Trophoblast cell (in vitro differentiated cells and primary cell): ENCODE measurements at regions not wholly inside any gene's neighbourhood (a gene's known extent, or its start where the extent isn't known, plus 50 kb on each side); places are given as distances from the start of the nearest gene placed in this dataset.
"Not testable (repeated sequence)": the region's sequence is repeated elsewhere in the genome, so short reads cannot be mapped to it uniquely, and the experiment has no call there.

Source experiments
- DNase-seq, 2 donors: peaks; one replicate each; pipeline ENCODE4 v3.0.0-alpha.2; 2016
- H2AFZ ChIP-seq: 2 replicates; pipeline ENCODE4 v1.6.1; 2013; ENCODE audit warnings: low read length, moderate library complexity, mild to moderate bottlenecking; ENCODE audit not compliant: insufficient read depth, poor library complexity
- H2AK5ac ChIP-seq: 2 replicates; pipeline ENCODE4 v1.6.1; 2013; ENCODE audit warnings: mild to moderate bottlenecking, low read length
- H2BK120ac ChIP-seq: 2 replicates; pipeline ENCODE4 v1.6.1; 2013; ENCODE audit warnings: low read length, mild to moderate bottlenecking, moderate library complexity; ENCODE audit not compliant: insufficient read depth, poor library complexity
- H2BK12ac ChIP-seq: 2 replicates; pipeline ENCODE4 v1.6.1; 2013; ENCODE audit warnings: mild to moderate bottlenecking, low read length, moderate library complexity
- H2BK5ac ChIP-seq: 2 replicates; pipeline ENCODE4 v1.6.1; 2013; ENCODE audit warnings: low read length, low read depth, moderate library complexity, mild to moderate bottlenecking; ENCODE audit not compliant: poor library complexity
- H3K14ac ChIP-seq: 2 replicates; pipeline ENCODE4 v1.6.1; 2013; ENCODE audit warnings: mild to moderate bottlenecking, low read length
- H3K18ac ChIP-seq: 2 replicates; pipeline ENCODE4 v1.6.1; 2013; ENCODE audit warnings: mild to moderate bottlenecking, low read length
- H3K23ac ChIP-seq: 2 replicates; pipeline ENCODE4 v1.6.1; 2013; ENCODE audit warnings: low read length
- H3K27ac ChIP-seq: 2 replicates; pipeline ENCODE4 v1.5.1; 2013; ENCODE audit warnings: low read depth, mild to moderate bottlenecking, inconsistent platforms, low read length, moderate library complexity
- H3K27me3 ChIP-seq: 2 replicates; pipeline ENCODE4 v1.6.1; 2013; ENCODE audit warnings: inconsistent platforms, mild to moderate bottlenecking, low read length, moderate library complexity; ENCODE audit not compliant: insufficient read depth
- H3K36me3 ChIP-seq, 2 experiments: 1 replicate in 1 of 2; 2 replicates in 1 of 2; pipeline ENCODE4 v1.6.1; 2013; ENCODE audit warnings: low read length in 2 of 2, mild to moderate bottlenecking in 2 of 2, moderate library complexity in 1 of 2; ENCODE audit not compliant: insufficient read depth in 2 of 2, control insufficient read depth in 1 of 2
- H3K4ac ChIP-seq: 2 replicates; pipeline ENCODE4 v1.6.1; 2013; ENCODE audit warnings: low read depth, mild to moderate bottlenecking, low read length, moderate library complexity
- H3K4me1 ChIP-seq, 2 experiments: 1 replicate in 1 of 2; 2 replicates in 1 of 2; pipeline ENCODE4 v1.6.1; 2013; ENCODE audit warnings: low read length in 2 of 2, mild to moderate bottlenecking in 2 of 2, moderate library complexity in 1 of 2; ENCODE audit not compliant: insufficient read depth in 2 of 2, control insufficient read depth in 1 of 2
- H3K4me2 ChIP-seq: 2 replicates; pipeline ENCODE4 v1.6.1; 2013; ENCODE audit warnings: inconsistent platforms, mild to moderate bottlenecking, low read length, moderate library complexity
- H3K4me3 ChIP-seq: 2 replicates; pipeline ENCODE4 v1.5.1; 2013; ENCODE audit warnings: mild to moderate bottlenecking, low read depth, low read length, inconsistent platforms
- H3K79me1 ChIP-seq: one replicate; pipeline ENCODE4 v1.6.1; 2013; ENCODE audit warnings: low read length
- H3K79me2 ChIP-seq: 2 replicates; pipeline ENCODE4 v1.6.1; 2013; ENCODE audit warnings: low read length, mild to moderate bottlenecking; ENCODE audit not compliant: control insufficient read depth, insufficient read depth, poor library complexity
- H3K9ac ChIP-seq: 2 replicates; pipeline ENCODE4 v1.6.1; 2013; ENCODE audit warnings: mild to moderate bottlenecking, low read length
- H3K9me3 ChIP-seq: 2 replicates; pipeline ENCODE4 v1.6.1; 2013; ENCODE audit warnings: low read depth, mild to moderate bottlenecking, control low read depth, inconsistent platforms, low read length; ENCODE audit not compliant: insufficient read depth
- H4K12ac ChIP-seq: 2 replicates; pipeline ENCODE4 v1.6.1; 2013; ENCODE audit warnings: low read depth, mild to moderate bottlenecking, low read length, moderate library complexity
- H4K8ac ChIP-seq: 2 replicates; pipeline ENCODE4 v1.6.1; 2013; ENCODE audit warnings: low read depth, mild to moderate bottlenecking, low read length, moderate library complexity
- H4K91ac ChIP-seq: one replicate; pipeline ENCODE4 v1.6.1; 2013; ENCODE audit warnings: low read depth, mild to moderate bottlenecking, low read length, moderate library complexity
- WGBS: extraction: QIAGEN DNeasy Blood & Tissue Kit; methylation state at CpG from one replicate; pipeline ENCODE4 v1.1.7; 2013; ENCODE audit warnings: missing lambda C conversion rate; ENCODE audit not compliant: insufficient read length, insufficient coverage; ENCODE audit errors: extremely low coverage; 5-methylcytosine and 5-hydroxymethylcytosine counted together

DNA sequence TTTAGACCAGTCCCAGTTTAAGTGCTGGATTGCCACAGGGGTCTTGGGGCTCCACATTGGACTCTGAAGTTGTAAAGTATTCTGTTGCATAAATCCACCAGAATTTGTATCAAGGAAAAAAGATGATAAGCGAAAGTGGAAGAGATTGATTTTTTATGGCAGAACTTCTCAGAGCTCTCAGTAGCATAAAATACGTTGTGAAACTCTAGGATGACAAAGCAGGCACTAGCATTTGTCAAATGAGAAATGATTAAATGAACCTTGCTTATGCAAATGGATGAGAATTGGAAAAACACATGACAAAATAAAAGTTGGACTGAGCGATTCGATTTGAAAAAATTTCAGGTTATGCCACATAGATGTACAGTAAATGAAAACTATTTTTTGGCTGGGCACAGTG is 253.8 kb upstream of the RAB4A start:
- H3K9me3 ChIP-seq = peaks cover 2% of the 10 kb centered on the region
- H4K91ac ChIP-seq = no peak overlapping the region
- no CpG with 5 or more reads among the region's 4 CpGs for WGBS
- H3K4me3 ChIP-seq = no peak overlapping the region
- H3K27ac ChIP-seq = no peak overlapping the region
- no peak overlapping the region for H2BK120ac ChIP-seq
- no peak for DNase-seq
- H2AK5ac ChIP-seq = no peak overlapping the region
- no peak overlapping the region for H3K9ac ChIP-seq
- no peak overlapping the region for H2BK5ac ChIP-seq
- H3K79me2 ChIP-seq = no peaks in the 10 kb centered on the region
- peaks cover 1% of the 10 kb centered on the region for H3K79me1 ChIP-seq
- H3K18ac ChIP-seq = no peak overlapping the region
- H3K4ac ChIP-seq = no peak overlapping the region
- H2BK12ac ChIP-seq = no peak overlapping the region
- H3K23ac ChIP-seq = no peak overlapping the region
- no peaks in the 10 kb centered on the region for H3K27me3 ChIP-seq
- no peak overlapping the region for H3K14ac ChIP-seq
- H3K36me3 ChIP-seq = no peaks in the 10 kb centered on the region
- H3K4me1 ChIP-seq = no peaks in the 10 kb centered on the region
- H4K8ac ChIP-seq = no peak overlapping the region
- no peak overlapping the region for H2AFZ ChIP-seq
- H3K4me2 ChIP-seq = no peak overlapping the region
- no peak overlapping the region for H4K12ac ChIP-seq

DNA sequence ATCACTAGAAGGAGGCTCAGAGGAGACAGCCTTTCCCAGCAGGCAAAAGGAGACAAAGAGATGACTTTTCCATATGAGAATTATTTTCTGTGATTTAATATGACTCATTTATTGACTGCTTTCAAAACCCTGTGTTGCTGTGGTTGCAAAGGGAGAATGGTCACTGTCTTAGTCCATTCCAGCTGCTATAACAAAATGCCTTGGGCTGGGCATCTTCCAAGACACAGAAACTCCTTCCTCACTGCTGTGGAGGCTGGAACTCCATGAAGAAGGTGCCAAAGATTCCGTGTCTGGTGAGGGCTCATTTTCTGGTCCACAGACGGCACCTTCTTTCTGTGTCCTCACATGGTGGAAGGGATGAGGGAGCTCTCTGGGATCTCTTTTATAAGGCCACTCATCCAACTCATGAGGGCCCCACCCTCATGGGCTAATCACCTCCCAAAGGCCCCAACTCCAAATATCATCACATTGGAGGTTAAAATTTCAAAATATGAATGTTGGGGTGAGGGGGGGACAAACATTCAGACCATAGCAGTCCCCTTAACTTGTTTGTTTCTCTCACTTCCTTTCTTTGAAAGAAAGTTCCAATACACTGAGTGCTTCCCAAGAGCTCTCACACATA is 252.1 kb upstream of the RAB4A start:
- Histone ChIP-seq H3K27me3 (no peaks in the 10 kb centered on the region), H2AFZ (no peak overlapping the region), H3K27ac (no peak overlapping the region), H3K4ac (no peak overlapping the region), H3K9me3 (peaks cover 2% of the 10 kb centered on the region), H2AK5ac (no peak overlapping the region), H4K12ac (no peak overlapping the region), H3K14ac (no peak overlapping the region), H3K9ac (no peak overlapping the region), H3K4me2 (no peak overlapping the region), H3K36me3 (no peaks in the 10 kb centered on the region), H3K23ac (no peak overlapping the region), H3K4me3 (no peak overlapping the region), H4K8ac (no peak overlapping the region), H3K18ac (no peak overlapping the region), H4K91ac (no peak overlapping the region), H3K79me2 (no peaks in the 10 kb centered on the region), H2BK5ac (no peak overlapping the region), H2BK120ac (no peak overlapping the region), H2BK12ac (no peak overlapping the region), H3K4me1 (peaks cover 4 to 5% of the 10 kb centered on the region in 2 experiments), H3K79me1 (no peaks in the 10 kb centered on the region)
- no peak for DNase-seq
- WGBS = no CpG with 5 or more reads among the region's 2 CpGs

DNA sequence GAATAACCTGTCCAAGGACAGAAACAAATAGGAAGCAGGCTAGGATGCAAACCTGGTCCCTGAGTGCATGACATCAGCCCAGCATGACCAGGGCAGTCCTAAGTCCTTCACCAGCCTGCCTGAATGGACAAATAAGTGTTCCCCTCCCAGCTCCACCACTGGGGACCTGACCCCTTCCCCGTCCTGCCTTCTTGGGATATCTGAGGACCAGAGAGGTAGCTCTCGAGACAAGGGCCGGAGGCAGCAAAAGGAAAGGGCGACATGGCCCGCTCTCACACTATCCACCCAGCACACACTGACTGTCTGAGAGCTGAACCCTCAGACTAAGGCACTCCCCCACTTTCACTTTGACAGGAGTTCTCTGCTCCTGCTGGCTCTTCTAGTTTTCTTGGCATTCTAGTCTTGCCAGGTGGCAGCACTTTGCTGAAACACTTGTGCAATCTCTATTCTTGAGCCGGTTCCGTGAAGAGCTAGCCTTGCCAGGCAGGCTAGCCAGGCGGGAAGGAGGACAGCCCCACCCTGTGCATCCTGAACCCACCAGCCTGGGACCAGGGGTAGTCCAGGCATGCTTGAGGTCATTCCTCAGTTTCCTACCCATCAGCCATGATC is 251.1 kb upstream of the RAB4A start:
- H4K91ac ChIP-seq = no peak overlapping the region

DNA sequence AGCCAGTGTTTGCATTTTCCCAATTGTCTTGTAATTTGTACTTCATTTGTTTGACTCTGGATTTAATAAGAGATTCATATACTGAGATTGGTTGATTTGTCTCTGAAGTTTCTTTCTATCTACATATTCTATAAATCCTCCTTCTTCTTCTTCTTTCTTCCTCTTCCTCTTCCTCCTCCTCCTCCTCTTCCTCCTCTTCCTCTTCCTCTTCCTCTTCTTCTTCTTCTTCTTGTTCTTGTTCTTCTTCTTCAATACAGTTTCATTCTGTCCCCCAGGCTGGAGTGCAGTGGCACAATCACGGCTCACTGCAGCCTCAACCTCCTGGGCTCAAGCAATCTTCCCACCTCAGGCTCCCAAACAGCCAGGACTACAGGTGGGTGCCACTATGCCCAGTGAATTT is 249.9 kb upstream of the RAB4A start:
- not testable (repeated sequence) for H3K36me3 ChIP-seq, H2AK5ac ChIP-seq, H4K91ac ChIP-seq, H3K79me2 ChIP-seq, H3K9me3 ChIP-seq, H2AFZ ChIP-seq, H3K79me1 ChIP-seq, H3K4me2 ChIP-seq, H3K18ac ChIP-seq, H4K12ac ChIP-seq, H3K4ac ChIP-seq, H2BK120ac ChIP-seq, H3K27ac ChIP-seq, H3K14ac ChIP-seq, H3K27me3 ChIP-seq, H2BK12ac ChIP-seq, H2BK5ac ChIP-seq, H3K9ac ChIP-seq, DNase-seq, H3K23ac ChIP-seq, H3K4me3 ChIP-seq, H4K8ac ChIP-seq
- WGBS = no CpG with 5 or more reads among the region's 1 CpG
- peaks cover 19 to 20% of the 10 kb centered on the region in 2 experiments for H3K4me1 ChIP-seq

More for the DNA sequence above, 251.1 kb upstream of the RAB4A start:
- Histone ChIP-seq H3K9me3 (peaks cover 2% of the 10 kb centered on the region), H3K14ac (no peak overlapping the region), H3K23ac (no peak overlapping the region), H3K4me3 (no peak overlapping the region), H3K36me3 (no peaks in the 10 kb centered on the region), H2BK120ac (no peak overlapping the region), H3K4ac (no peak overlapping the region), H3K27ac (no peak overlapping the region), H3K18ac (no peak overlapping the region), H2AK5ac (no peak overlapping the region), H2BK12ac (peak overlapping the region; percentile 23), H4K12ac (no peak overlapping the region), H3K79me1 (peaks cover under 1% of the 10 kb centered on the region), H3K4me2 (no peak overlapping the region), H3K27me3 (no peaks in the 10 kb centered on the region), H2BK5ac (no peak overlapping the region), H3K4me1 (peaks cover 11 to 13% of the 10 kb centered on the region in 2 experiments), H3K79me2 (no peaks in the 10 kb centered on the region), H3K9ac (no peak overlapping the region), H4K8ac (no peak overlapping the region), H2AFZ (no peak overlapping the region)
- WGBS = no CpG with 5 or more reads among the region's 8 CpGs
- DNase-seq = no peak
